SHP77 treated with DMSO at 0.1 percent for 48 hours (cell line): ENCODE measurements at regions not wholly inside any gene's neighbourhood (a gene's known extent, or its start where the extent isn't known, plus 50 kb on each side); places are given as distances from the start of the nearest gene placed in this dataset.
"Not testable (repeated sequence)": the region's sequence is repeated elsewhere in the genome, so short reads cannot be mapped to it uniquely, and the experiment has no call there.

Experiments
- DNase-seq: peaks from one replicate; lab custom pipeline; 2025; lab: John Stamatoyannopoulos, UW

GRCh38 chr20:48440916-48441315 lies 386.9 kb downstream of the PREX1 start:
- no peak for DNase-seq

- not testable (repeated sequence) for DNase-seq
Observed at GRCh38 chr20:48440261-48440660, 387.5 kb downstream of the PREX1 start.

GRCh38 chr20:48437146-48437545 lies 390.7 kb downstream of the PREX1 start:
- DNase-seq = no peak

GRCh38 chr20:48436609-48437008 lies 391.2 kb downstream of the PREX1 start:
- DNase-seq = not testable (repeated sequence)

GRCh38 chr20:48433178-48433577 lies 394.6 kb downstream of the PREX1 start:
- no peak for DNase-seq

GRCh38 chr20:48432494-48432832 lies 395.3 kb downstream of the PREX1 start:
- DNase-seq = no peak

GRCh38 chr20:48431653-48432493 lies 395.9 kb downstream of the PREX1 start:
- DNase-seq = no peak

- DNase-seq = no peak
Observed at GRCh38 chr20:48426630-48427029, 401.2 kb downstream of the PREX1 start.

- DNase-seq = no peak
Observed at GRCh38 chr20:48425817-48426612, 401.8 kb downstream of the PREX1 start.

- no peak for DNase-seq
Observed at GRCh38 chr20:48425321-48425720, 402.5 kb downstream of the PREX1 start.

- no peak for DNase-seq
Observed at GRCh38 chr20:48422242-48422960, 405.4 kb downstream of the PREX1 start.

GRCh38 chr20:48421547-48421946 lies 406.3 kb downstream of the PREX1 start:
- no peak for DNase-seq

GRCh38 chr20:48420176-48420575 lies 407.6 kb downstream of the PREX1 start:
- no peak for DNase-seq

GRCh38 chr20:48419173-48419572 lies 408.6 kb downstream of the PREX1 start:
- no peak for DNase-seq

GRCh38 chr20:48416002-48416401 lies 411.8 kb downstream of the PREX1 start:
- DNase-seq = no peak

- no peak for DNase-seq
Observed at GRCh38 chr20:48414786-48415185, 413.0 kb downstream of the PREX1 start.

GRCh38 chr20:48411919-48412522 lies 415.8 kb downstream of the PREX1 start:
- DNase-seq = no peak

- DNase-seq = no peak
Observed at GRCh38 chr20:48411245-48411644, 416.6 kb downstream of the PREX1 start.

- DNase-seq = no peak
Observed at GRCh38 chr20:48409055-48409615, 418.7 kb downstream of the PREX1 start.

GRCh38 chr20:48407710-48408109 lies 420.1 kb downstream of the PREX1 start:
- no peak for DNase-seq

- DNase-seq = no peak
Observed at GRCh38 chr20:48406912-48407340, 420.9 kb downstream of the PREX1 start.

- no peak for DNase-seq
Observed at GRCh38 chr20:48406498-48406897, 421.3 kb downstream of the PREX1 start.
